ENCODE measurements at regions not wholly inside any gene's neighbourhood (a gene's known extent, or its start where the extent isn't known, plus 50 kb on each side); places are given as distances from the start of the nearest gene placed in this dataset.

DNA sequence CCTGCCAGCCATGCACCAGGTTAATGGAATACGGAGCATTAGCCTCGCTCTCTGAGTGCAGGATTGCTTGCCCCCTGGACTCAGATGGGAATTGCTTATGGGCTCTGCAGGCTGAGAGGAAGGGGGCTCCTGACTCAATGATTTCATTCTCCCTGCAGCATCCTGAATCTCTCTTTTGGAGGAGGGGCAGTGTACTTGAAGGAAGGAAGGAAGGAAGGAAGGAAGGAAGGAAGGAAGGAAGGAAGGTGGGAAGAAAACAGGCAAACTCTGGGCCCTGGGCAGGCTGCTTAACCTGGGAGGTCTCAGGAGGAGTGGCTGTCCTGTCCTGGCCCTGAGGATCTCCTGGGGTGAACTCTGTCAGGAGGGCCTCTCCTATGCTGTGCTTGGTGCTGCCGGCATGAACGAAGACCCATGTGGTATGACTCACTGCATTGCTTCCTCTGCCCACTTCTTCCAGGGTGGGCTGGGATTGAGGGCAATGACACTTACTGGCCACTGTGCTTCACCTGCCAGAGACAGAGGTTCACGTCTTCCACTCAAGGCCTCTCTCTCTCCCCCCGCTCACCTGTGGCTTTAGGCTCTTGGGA is 257.1 kb upstream of the CSF3R start (continued):
- TF ChIP-seq GTF2F1 (IDR thresholded peaks at IDR 0.05; ENCODE audit: borderline replicate concordance, low read depth, low read length) (no peak), BACH1 (IDR thresholded peaks at IDR 0.05; ENCODE audit: low read length) (no peak), RXRA (IDR thresholded peaks at IDR 0.05; ENCODE audit: insufficient read depth, low read depth, low read length) (no peak), CHD1 (IDR thresholded peaks at IDR 0.05; ENCODE audit: low read depth, low read length) (no peak)

All from H1 (cell line).